Fibroblast of villous mesenchyme (primary cell): ENCODE measurements at regions not wholly inside any gene's neighbourhood (a gene's known extent, or its start where the extent isn't known, plus 50 kb on each side); places are given as distances from the start of the nearest gene placed in this dataset.

ENCODE experiments used
- DNase-seq: peaks from one replicate; pipeline ENCODE4 v3.0.0-alpha.2; 2010; ENCODE audit warnings: low read depth
- H3K4me3 ChIP-seq: 2 replicates; pipeline ENCODE4 v1.5.1; 2011; ENCODE audit warnings: low read depth, mild to moderate bottlenecking, low read length
- TF ChIP-seq, protein P1 (sequence below): IDR thresholded peaks from 2 replicates; pipeline ENCODE4 v1.5.1; 2012; ENCODE audit warnings: low read depth, mild to moderate bottlenecking, low read length; ENCODE audit not compliant: insufficient read depth

DNA sequence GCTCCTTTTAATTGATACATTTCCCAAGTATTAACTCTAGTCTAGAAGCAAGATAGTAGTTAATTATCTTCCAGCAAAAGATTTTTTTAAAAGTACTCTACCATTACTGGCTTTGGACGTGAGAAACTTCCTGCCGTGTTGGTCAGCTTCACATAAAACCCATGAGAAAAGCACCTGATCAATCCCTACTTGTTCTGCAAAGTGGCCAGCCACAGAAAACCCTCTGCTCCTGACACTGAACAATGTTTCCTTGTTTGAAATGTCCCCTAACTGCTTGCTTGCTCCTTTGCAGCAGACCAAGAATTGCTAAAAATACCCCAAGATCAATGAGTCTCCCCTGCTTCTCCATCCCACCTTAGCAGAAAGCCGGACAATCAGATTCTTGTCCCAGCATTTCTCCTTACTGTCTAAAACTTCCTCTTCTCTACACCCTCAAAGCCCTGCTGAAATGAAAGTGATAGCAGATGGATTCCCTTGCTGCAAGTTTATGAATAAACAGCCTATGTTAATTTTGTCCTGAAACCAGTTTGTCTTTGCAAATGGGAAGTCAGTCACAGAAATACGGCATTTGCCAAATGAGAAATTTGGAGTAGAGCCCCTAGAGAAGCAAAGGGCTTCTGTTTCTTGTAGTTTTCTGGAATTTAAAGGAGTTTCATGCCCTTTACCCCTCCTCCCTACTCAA is 207.1 kb upstream of the ARHGAP20 start:
- DNase-seq: no peak
- no peak overlapping the region for H3K4me3 ChIP-seq
- TF ChIP-seq, protein P1, sequence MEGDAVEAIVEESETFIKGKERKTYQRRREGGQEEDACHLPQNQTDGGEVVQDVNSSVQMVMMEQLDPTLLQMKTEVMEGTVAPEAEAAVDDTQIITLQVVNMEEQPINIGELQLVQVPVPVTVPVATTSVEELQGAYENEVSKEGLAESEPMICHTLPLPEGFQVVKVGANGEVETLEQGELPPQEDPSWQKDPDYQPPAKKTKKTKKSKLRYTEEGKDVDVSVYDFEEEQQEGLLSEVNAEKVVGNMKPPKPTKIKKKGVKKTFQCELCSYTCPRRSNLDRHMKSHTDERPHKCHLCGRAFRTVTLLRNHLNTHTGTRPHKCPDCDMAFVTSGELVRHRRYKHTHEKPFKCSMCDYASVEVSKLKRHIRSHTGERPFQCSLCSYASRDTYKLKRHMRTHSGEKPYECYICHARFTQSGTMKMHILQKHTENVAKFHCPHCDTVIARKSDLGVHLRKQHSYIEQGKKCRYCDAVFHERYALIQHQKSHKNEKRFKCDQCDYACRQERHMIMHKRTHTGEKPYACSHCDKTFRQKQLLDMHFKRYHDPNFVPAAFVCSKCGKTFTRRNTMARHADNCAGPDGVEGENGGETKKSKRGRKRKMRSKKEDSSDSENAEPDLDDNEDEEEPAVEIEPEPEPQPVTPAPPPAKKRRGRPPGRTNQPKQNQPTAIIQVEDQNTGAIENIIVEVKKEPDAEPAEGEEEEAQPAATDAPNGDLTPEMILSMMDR: no peak

GRCh38 chr11:110918351-110918750 is 206.1 kb upstream of the ARHGAP20 start:
- H3K4me3 ChIP-seq: no peak overlapping the region
- DNase-seq: no peak
- TF ChIP-seq, protein P1: no peak

GRCh38 chr11:110912437-110912836 is 200.2 kb upstream of the ARHGAP20 start:
- no peak for DNase-seq
- TF ChIP-seq, protein P1: no peak
- H3K4me3 ChIP-seq: no peak overlapping the region

- no peak overlapping the region for H3K4me3 ChIP-seq
- no peak for DNase-seq
- TF ChIP-seq, protein P1: no peak
These were observed 198.1 kb upstream of the ARHGAP20 start for GRCh38 chr11:110910384-110910783.

DNA sequence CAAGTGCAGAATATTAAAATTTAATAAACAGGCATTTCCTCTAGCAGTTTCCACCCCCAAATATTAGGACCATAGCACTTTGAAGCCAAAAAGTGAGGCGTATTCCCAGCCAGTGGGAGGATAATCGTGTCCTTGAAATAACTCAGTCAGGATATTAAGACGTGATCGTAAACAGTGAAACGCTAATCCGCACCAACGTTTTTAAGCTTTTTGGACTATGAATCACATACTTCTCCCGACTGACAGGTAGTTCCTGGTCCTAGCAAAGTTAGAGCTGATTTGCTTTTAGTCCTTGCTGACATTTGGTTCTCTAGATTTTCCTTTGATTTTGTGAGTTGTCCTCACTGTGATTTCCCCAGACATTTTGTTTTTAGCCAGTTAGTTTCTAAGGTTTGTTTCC is 197.1 kb upstream of the ARHGAP20 start:
- TF ChIP-seq, protein P1: no peak
- no peak overlapping the region for H3K4me3 ChIP-seq
- DNase-seq: peak; percentile 74

- TF ChIP-seq, protein P1: no peak
- peak; percentile 78 for DNase-seq
- no peak overlapping the region for H3K4me3 ChIP-seq
These were observed 196.3 kb upstream of the ARHGAP20 start for GRCh38 chr11:110908401-110909105.
